A172 (cell line): ENCODE measurements at regions not wholly inside any gene's neighbourhood (a gene's known extent, or its start where the extent isn't known, plus 50 kb on each side); places are given as distances from the start of the nearest gene placed in this dataset.
A peak's percentile ranks its signal among the peaks of the same experiment; 100 is the strongest.
"Not testable (repeated sequence)": the region's sequence is repeated elsewhere in the genome, so short reads cannot be mapped to it uniquely, and the experiment has no call there.

Experiments used
- DNase-seq: peaks from one replicate; pipeline ENCODE4 v3.0.0-alpha.2; 2015; ENCODE audit warnings: low spot score

DNA sequence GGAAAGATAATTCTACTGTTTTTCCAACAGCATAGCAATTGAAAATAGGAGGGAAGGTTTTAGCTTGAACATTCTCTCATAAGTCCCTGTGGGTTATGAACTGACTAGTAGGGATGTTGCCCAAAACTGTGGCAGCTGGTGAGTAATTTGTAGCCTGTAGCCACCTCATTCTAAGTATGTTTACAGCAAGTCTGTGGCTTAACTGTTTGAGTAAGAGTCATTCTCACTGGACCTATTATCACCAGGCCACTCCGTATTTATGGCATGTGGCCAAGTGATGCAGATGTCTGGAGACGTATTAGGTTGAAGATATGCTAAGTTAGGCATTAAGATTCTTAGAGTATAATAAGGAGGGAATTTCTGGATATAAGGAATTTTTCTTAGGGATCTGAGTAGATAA lies 458.3 kb downstream of the ETNK1 start:
- peak; percentile 45 for DNase-seq

DNA sequence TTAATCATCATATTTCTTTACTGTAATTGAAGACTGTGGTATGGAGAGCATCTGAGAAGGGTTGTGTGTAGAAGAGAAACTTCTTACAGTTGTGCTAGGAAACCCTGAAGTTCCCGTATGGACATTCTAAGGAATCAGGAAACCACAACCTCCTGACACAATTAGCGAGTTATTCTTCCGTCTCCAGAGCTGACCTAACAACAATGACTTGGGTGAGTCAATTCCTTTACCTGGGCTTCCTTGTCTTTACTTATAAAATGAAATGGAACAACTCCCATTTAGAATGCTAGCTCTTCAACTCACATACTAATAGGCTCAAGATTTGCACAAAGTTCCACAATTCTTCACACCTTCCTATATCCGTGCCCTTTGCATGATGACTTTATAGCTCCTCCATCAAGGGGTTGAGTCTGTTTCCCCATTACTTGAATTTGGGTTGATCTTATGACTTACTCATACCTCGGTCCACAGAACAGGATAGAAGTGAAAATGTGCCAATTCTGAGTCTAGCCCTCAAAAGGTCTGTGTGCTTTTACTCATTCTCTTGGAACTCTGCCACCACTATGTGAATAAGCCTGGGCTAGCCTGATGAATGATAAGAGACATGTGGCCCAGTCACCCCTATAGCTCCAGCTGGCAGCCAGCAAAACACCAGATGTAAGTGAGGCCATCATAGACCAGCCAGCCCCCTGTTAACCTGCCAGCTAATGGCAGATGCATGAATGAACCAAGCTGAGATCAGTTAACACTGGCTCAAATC lies 459.4 kb downstream of the ETNK1 start:
- peak; percentile 58 for DNase-seq

DNA sequence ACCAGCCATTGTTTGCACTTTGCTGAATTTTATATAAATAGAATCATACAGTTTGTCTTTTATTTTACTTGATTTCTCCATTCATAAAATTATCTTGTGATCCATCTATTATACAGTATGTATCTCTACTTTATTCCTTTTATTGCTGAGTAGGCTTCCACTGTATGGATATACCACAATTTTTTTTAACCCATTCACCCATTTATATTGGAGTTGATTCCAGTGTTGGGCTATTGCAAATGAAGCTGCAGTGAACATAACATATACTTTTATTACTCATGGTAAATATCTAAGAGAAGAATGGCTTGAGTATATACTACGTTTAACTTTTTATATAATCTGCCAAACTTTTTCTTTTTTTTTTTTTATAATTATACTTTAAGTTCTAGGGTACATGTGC lies 463.6 kb downstream of the ETNK1 start:
- DNase-seq: no peak

DNA sequence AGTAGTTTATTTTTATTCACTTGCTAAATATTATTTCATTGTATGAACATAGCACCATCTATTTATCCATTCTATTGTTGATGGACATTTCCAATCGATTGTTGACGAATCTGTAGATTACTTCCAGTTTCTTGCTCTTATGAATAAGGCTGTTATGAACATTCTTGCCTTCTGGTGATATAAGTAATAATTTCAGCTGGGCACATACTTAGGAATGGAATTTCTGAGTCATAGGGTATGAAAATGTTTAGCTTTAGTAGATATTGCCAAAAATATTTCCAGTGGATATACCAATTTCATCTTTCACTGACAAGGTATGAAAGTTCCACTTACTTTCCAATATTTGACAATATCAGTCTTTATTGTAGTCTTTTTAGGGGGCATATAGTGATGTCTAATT lies 468.5 kb downstream of the ETNK1 start:
- no peak for DNase-seq

DNA sequence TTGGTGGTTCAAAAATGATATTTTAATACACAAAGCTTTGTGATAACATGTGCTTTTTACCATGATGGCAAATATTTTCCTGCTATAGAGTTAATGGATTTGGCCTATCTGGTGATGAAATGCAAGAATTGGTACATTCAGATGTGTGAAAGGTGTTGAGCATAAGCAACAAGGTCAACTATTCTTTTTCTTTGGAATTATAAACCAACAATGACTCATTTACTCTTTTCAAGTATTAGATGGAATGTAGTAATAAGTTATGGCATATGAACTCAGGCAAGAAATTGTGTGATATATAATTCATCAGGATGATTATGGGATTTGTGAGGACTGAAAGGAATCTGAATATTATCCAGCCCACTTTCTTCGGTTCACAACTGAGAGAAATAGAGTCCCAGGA lies 471.4 kb downstream of the ETNK1 start:
- no peak for DNase-seq

DNA sequence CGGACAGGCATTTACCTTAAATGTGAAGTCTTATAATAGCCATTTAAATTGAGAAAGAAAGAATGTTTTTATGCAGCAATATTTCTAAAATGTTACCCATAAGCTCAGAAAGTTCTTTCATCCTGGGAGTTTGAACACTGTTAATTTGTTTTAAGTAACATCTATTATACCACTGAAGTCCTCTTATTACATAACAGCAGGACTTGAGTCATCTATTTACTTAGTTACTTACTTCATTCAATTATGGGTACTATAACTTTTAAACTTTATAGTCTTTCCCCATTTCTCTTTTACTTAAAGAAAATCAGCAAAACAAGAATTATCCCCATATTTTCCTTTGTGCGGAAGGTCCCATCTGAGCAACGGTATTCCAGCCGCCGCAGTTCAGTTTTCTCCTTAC lies 473.1 kb downstream of the ETNK1 start:
- DNase-seq: no peak

DNA sequence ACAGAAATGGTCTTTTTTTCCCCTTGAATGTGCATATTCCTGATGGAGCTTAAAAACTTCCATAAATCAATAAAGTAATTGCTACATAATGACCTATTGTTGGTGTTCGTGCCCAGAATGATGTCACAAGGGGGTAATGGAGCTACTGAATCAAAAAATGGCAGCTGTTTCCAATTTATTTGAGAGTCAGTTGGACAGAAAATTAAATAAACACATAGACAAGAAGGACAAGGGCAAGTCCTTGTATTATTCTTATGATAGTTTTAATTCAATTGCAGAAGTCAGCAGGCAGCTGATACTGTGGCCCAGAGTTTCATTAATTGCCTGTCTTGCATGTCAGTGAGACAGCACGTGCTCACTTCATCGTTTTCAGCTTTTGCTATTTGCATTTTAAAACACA lies 473.5 kb downstream of the ETNK1 start:
- DNase-seq: no peak

DNA sequence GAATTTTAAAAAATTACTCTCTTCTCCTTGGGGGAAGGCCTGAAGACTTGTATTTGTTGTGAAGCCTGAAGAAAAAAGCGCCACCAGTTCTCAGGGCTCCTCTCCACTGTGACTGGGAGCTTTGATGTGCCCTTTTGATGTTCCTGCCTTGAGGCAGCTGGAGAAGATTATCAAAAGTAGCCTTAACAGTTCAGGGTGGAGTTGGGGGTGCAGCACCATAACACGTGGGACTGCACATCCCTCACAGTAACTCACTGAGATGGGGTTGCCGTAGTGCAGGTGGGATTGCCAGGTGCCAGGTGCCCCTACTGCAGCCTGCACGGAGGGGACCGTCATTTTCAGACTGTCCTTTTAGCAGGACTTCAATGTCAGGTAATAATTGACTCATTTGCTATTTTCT lies 474.1 kb downstream of the ETNK1 start:
- no peak for DNase-seq

DNA sequence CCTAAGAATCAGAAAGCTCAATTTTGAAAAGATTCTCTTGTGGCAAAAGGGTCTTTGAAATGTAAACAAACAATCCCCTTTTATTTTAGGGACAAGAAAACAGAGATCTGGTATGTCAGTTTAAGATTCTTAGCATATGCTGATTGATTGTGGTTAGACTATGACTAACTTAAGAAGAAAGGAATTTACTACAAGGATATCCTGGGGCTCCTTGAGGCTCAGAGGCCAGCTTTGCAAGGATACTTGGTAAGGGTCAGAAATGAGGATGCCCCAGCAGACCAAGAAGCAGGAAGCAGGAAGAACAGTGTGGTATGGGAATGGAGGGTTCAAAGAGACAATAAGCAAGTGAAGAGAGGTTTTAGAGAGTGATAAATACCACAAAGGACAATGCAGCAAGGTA lies 474.6 kb downstream of the ETNK1 start:
- DNase-seq: no peak

DNA sequence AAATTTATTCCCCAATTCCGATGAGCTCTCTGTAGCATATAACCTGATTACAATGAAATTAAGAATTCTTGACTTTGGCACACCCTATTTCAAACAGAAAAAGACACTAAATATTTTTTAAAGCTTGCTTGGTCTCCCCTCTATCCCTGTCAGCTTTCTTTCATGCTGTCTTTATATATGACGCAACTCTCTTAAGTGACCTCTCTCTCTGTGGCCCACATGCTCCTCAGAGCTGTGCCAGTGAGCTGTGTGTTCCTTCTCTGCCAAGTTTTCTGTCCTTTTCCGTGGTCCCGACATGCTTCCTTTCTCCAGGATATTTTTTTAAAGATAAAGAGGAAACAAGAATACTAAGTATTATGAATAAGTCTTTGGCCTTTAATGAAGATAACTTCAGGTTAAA lies 484.0 kb downstream of the ETNK1 start:
- DNase-seq: no peak

DNA sequence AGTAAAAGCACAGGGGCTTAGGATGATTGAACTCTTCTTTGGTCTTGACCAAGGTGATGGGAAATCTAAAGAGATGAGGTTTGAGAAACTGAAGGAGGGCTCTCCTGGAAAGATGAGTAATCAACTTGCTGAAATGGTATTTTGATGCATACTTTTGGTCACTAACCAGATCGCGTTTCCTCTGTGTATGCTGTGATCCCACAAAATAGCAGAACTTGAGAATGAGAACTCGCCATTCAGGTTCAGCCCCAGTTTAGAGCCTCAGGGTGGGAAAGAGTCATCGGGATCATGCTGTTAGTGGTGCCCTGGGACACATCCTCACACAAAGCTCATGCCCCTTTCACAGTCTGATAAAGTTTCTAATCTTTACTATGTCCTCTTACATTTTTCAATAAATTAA lies 488.8 kb downstream of the ETNK1 start:
- DNase-seq: no peak

DNA sequence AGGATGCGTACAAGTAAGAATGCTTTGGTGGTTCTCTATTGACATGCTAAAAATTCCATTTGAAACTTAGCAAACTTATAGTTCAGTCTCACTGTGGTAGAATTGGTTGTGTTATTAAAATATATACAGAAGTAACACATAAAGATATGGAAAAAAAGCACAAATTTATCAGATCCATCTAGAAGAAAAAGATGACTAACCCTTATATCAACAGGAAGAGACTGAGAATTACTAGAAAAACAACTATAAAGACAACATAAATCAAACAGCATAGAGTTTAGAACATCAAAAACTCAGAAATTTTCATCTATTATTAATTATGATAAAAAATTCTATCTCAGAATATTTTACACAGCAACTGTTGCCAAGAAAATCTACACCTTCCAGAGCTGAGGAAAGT lies 491.0 kb downstream of the ETNK1 start:
- DNase-seq: no peak

DNA sequence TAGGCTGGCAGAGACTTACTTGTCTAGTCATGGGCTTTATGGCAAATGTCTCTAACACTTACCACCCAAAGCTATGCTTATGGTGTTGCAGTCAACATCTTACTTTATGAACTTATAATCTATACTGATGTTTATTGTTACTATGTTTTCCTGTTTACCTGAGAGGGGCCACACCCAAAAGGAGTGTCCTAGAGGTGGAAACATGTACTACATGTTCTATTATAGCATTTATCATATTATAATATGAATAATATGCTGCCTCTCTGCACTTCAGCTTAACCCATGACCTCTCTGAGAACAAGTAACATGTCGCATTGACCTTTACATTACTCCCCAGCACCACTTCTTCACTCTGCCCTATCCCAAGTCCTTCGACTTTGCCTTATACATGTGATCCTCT lies 501.8 kb downstream of the ETNK1 start:
- DNase-seq: no peak

DNA sequence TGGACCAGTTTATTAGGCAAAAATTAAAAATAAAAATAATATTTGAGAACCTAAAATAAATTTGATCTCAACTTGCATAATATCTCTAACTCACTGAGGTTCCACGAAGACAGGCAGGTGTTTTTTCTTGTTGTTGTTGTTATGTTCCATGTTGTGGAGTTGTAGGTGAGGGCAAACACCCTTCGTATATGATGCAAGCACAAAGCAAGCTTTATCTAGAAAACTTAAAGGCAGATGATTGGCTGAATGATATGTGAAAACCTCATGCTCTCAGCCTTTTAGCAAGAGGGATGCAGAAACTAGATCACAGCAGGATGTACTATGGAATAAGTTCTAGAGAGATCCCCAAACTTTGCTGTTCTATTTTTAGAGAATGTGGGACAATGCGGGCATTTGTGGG lies 502.7 kb downstream of the ETNK1 start:
- DNase-seq: no peak

DNA sequence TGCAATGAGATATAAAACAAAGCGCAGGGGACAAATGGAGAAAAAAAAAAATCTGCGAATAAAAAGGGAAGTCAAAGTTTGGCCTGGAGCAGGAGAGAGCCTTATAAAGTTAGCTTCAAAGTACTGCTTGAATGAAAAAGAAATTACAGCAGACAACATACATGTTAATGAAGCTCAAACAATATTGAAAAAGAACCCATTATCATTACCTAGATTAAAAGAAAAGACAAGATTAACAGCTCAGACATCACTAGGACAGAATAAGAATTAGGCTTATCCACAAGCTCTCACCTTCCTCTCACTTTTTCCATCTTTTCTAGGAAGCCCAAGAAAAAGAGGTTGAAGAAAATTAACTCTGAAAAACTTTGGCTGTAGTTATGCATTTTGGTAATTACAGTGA lies 503.5 kb downstream of the ETNK1 start:
- no peak for DNase-seq

DNA sequence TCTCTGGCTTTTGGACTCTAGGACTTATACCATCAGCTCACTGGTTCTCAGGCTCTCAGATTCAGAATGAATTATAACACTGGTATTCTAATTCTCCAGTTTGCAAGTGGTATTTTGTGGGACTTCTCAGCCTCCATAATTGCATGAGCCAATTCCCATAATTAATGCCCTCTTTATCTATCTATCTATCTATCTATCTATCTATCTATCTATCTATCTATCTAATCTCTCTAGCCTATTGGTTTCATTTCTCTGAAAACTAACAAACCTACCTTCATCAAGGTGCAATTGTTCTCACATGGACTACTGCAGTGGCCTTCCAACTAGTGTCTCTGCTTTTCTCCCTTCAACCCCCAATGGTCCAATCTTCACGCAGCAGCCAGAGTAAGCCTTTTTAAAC lies 507.4 kb downstream of the ETNK1 start:
- no peak for DNase-seq

DNA sequence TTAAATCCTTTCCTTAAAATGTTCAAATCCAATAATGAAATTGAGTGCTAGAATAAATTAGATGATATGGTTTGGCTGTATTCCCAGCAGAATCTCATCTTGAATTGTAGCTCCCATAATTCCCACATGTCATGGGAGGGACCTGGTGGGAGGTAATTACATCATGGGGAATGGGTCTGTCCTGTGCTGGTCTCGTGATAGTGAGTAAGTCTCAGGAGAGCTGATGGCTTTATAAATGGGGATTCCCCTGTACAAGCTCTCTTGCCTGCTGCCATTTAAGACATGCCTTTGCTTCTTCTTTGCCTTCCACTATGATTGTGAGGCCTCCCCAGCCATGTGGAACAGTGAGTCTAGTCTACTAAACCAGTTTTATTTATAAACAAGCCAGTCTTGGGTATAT lies 508.5 kb downstream of the ETNK1 start:
- DNase-seq: no peak

DNA sequence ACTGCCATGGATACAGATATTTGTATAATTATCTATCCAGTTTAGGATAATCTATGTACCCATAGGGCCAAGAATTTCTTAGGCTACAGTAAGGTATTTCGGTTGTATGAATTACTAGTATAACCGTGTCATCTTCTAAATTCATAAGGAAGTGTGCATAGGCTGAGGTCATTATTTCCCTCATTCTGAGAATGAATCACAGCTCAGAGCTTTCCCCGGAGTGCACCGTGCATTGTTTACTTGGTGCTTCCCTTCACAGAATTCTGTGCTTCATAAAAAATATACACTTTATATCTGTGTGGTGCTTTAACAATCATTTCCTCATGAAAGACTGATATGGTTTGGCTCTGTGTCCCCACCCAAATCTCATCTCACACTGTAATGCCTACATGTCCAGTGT lies 514.1 kb downstream of the ETNK1 start:
- no peak for DNase-seq

DNA sequence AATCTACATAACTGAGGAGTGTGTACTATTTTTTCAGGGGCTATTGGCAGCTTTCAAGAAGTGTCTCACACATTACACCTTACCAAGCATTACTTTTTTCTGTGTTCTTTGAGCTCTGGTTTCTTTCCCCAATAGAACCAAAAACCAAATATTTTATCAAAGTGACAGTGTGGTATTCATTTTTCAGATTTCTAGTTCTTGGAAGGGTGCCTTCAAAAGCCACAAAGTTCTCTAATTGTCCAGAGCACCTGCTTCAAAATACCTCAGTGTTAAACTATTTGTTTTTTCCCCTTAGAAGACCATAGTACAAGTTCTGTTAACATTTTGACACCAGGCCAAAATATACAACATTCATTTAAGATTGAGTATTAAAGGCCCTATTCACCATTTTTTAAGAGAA lies 515.7 kb downstream of the ETNK1 start:
- peak; percentile 49 for DNase-seq

DNA sequence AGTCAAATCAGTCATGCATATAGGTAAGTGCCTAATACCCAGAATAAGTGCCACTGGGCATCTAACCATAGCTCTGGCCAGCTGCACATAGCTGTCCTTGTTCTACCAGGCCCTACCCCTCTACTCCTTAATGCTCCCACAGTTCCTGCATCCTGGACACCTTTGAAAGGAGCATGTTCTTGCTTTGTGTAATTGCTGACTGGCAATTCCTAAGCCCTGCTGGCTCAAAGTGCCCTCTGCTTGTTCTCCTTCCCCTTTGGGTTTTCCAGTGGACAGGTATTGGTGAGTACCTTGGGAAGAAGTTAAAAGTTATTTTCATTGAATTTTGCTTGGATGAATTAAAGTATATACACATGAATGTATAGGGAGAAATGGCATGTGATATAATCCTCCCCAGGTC lies 516.4 kb downstream of the ETNK1 start:
- DNase-seq: no peak

DNA sequence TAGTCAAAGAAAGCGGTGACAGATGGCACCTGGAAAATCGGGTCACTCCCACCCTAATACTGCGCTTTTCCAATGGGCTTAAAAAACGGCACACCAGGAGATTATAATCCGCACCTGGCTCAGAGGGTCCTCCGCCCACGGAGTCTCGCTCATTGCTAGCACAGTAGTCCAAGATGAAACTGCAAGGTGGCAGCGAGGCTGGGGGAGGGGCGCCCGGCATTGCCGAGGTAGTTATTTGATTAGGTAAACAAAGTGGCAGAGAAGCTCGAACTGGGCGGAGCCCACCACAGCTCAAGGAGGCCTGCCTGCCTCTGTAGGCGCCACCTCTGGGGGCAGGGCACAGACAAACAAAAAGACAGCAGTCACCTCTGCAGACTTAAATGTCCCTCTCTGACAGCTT lies 521.1 kb downstream of the ETNK1 start:
- not testable (repeated sequence) for DNase-seq

DNA sequence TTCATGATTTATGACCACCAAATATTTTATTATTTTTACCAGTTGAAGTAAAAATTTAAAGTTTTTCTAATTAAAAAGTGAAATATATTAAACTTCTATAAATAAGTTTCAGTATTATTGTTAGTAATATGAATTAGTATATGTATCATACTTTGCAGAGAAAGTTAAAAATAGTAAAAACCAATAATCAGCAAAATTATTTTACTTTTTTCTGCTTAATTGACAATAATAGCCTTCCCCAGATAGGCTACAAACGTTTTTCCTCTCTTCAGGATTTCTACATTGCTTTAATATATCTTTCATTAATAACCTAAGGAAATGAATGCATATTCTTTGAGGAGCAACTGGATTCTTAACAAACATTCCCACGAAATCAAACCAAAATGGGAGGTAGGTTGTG lies 543.5 kb downstream of the ETNK1 start:
- no peak for DNase-seq

DNA sequence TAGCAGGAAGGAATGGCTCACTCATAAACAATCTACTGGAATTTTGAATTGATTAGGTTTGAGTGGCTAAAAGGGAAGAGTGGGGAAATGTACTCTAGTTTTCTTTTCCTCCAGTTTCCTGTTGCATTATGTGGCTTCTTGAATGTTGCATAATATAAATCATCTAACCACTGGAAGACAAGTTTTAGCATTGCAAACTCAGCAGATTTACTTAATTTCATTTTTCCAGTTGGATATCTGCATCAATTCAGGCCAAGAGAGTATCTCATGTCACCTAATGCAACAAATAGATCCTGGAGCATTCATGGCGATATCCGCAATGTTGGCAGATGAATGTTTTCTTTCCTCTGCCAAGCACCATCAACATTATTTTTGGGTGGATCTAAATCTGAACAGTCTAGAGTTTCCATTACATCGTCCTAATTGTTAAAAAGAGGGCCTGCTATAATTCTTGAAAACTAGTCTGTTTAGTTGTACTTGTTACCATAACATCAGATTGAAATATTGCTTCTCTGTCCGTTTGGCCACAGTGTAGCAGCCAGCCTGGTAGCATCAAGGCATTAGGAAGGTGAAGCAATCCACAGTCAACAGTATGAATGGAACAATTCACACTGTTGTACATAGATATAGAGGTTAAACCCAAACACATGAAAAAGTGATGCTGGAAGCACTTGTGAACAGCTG lies 544.2 kb downstream of the ETNK1 start:
- DNase-seq: no peak

DNA sequence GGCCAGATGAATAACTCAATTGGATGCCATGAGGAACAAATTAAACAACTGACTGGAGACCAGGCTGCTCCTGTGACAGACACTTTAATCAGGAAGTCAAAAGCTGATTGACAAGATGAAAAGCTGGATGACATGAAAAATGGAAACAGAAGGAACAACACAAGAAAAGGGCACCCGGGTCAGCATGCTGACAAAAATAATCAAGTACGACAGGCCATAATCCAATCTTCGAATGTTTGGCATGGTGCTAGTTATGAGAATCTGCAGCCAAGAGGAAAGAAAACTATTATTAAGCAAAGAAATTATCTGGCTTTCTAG lies 544.7 kb downstream of the ETNK1 start:
- no peak for DNase-seq
